IPS DF 6.9 (cell line): ENCODE measurements at regions not wholly inside any gene's neighbourhood (a gene's known extent, or its start where the extent isn't known, plus 50 kb on each side); places are given as distances from the start of the nearest gene placed in this dataset.
"Not testable (repeated sequence)": the region's sequence is repeated elsewhere in the genome, so short reads cannot be mapped to it uniquely, and the experiment has no call there.

Experiments
- DNase-seq: peaks from one replicate; pipeline ENCODE4 v3.0.0-alpha.2; 2013; ENCODE audit warnings: low read depth, low spot score
- H3K27ac ChIP-seq: one replicate; pipeline ENCODE4 v1.5.1; 2013; ENCODE audit warnings: low read length, control low read depth
- H3K27me3 ChIP-seq: 2 replicates; pipeline ENCODE4 v1.6.1; 2013; ENCODE audit warnings: mild to moderate bottlenecking, low read length; ENCODE audit not compliant: control insufficient read depth, insufficient read depth
- H3K36me3 ChIP-seq: 2 replicates; pipeline ENCODE4 v1.6.1; 2013; ENCODE audit warnings: low read length; ENCODE audit not compliant: control insufficient read depth, insufficient read depth
- H3K4me1 ChIP-seq: 2 replicates; pipeline ENCODE4 v1.6.1; 2013; ENCODE audit warnings: low read length; ENCODE audit not compliant: control insufficient read depth, insufficient read depth
- H3K4me3 ChIP-seq: 2 replicates; pipeline ENCODE4 v1.5.1; 2013; ENCODE audit warnings: mild to moderate bottlenecking, low read length
- H3K9me3 ChIP-seq: 2 replicates; pipeline ENCODE4 v1.6.1; 2013; ENCODE audit warnings: low read length, inconsistent platforms; ENCODE audit not compliant: control insufficient read depth, insufficient read depth
- WGBS: extraction: QIAGEN DNeasy Blood & Tissue Kit; methylation state at CpG from one replicate; pipeline ENCODE4 v1.1.7; 2013; ENCODE audit warnings: mixed read lengths, missing lambda C conversion rate; ENCODE audit not compliant: insufficient read length, insufficient coverage; 5-methylcytosine and 5-hydroxymethylcytosine counted together

- H3K27me3 ChIP-seq: no peaks in the 10 kb centered on the region
- H3K27ac ChIP-seq: no peak overlapping the region
- no peaks in the 10 kb centered on the region for H3K4me1 ChIP-seq
- H3K36me3 ChIP-seq: 0 out of 2 replicates have a peak, but pooled peaks cover 2% of the 10 kb centered on the region
- H3K9me3 ChIP-seq: peaks cover 2% of the 10 kb centered on the region; the same call in 1 of the 2 replicates
- WGBS: no CpG with 5 or more reads among the region's 3 CpGs
- no peak overlapping the region for H3K4me3 ChIP-seq
- DNase-seq: no peak
These were observed 108.1 kb downstream of the ZFAND4 start for GRCh38 chr10:45564303-45564959.

GRCh38 chr10:45561952-45562351 is 110.6 kb downstream of the ZFAND4 start:
- Histone ChIP-seq H3K4me3 (no peak overlapping the region), H3K4me1 (peaks cover 4% of the 10 kb centered on the region; the same call in 1 of the 2 replicates), H3K27me3 (no peaks in the 10 kb centered on the region), H3K9me3 (peaks cover 2% of the 10 kb centered on the region; the same call in 1 of the 2 replicates), H3K27ac (no peak overlapping the region), H3K36me3 (0 out of 2 replicates have a peak, but pooled peaks cover 2% of the 10 kb centered on the region)
- no peak for DNase-seq

GRCh38 chr10:45560262-45560661 is 112.3 kb downstream of the ZFAND4 start:
- DNase-seq: no peak
- Histone ChIP-seq H3K27me3 (no peaks in the 10 kb centered on the region), H3K4me3 (no peak overlapping the region), H3K27ac (no peak overlapping the region), H3K4me1 (peaks cover 4% of the 10 kb centered on the region; the same call in 1 of the 2 replicates), H3K9me3 (peaks cover 2% of the 10 kb centered on the region; the same call in 1 of the 2 replicates), H3K36me3 (0 out of 2 replicates have a peak, but pooled peaks cover 2% of the 10 kb centered on the region)
- WGBS: no CpG with 5 or more reads among the region's 10 CpGs

GRCh38 chr10:45558425-45558824 is 114.1 kb downstream of the ZFAND4 start:
- 0 out of 2 replicates have a peak, but pooled peaks cover 2% of the 10 kb centered on the region for H3K36me3 ChIP-seq
- H3K9me3 ChIP-seq: peaks cover 2% of the 10 kb centered on the region; the same call in 1 of the 2 replicates
- H3K4me3 ChIP-seq: no peak overlapping the region
- WGBS: no CpG with 5 or more reads among the region's 7 CpGs
- no peak for DNase-seq
- H3K27me3 ChIP-seq: no peaks in the 10 kb centered on the region
- H3K4me1 ChIP-seq: peaks cover 4% of the 10 kb centered on the region; the same call in 1 of the 2 replicates
- no peak overlapping the region for H3K27ac ChIP-seq

GRCh38 chr10:45557275-45557905 is 115.2 kb downstream of the ZFAND4 start:
- Histone ChIP-seq H3K27ac (no peak overlapping the region), H3K27me3 (no peaks in the 10 kb centered on the region), H3K9me3 (peaks cover 2% of the 10 kb centered on the region; the same call in 1 of the 2 replicates), H3K4me3 (no peak overlapping the region), H3K36me3 (0 out of 2 replicates have a peak, but pooled peaks cover 2% of the 10 kb centered on the region), H3K4me1 (peaks cover 4% of the 10 kb centered on the region; the same call in 1 of the 2 replicates)
- peak; percentile 13 for DNase-seq
- WGBS: no CpG with 5 or more reads among the region's 9 CpGs

- H3K4me3 ChIP-seq: no peak overlapping the region
- no peak for DNase-seq
- H3K36me3 ChIP-seq: 0 out of 2 replicates have a peak, but pooled peaks cover 2% of the 10 kb centered on the region
- no peaks in the 10 kb centered on the region for H3K27me3 ChIP-seq
- H3K9me3 ChIP-seq: peaks cover 2% of the 10 kb centered on the region; the same call in 1 of the 2 replicates
- no peak overlapping the region for H3K27ac ChIP-seq
- H3K4me1 ChIP-seq: peaks cover 4% of the 10 kb centered on the region; the same call in 1 of the 2 replicates
- no CpG with 5 or more reads among the region's 3 CpGs for WGBS
These were observed 116.8 kb downstream of the ZFAND4 start for GRCh38 chr10:45555795-45556194.

GRCh38 chr10:45555332-45555731 is 117.2 kb downstream of the ZFAND4 start:
- H3K9me3 ChIP-seq: not testable (repeated sequence)

GRCh38 chr10:45553613-45554012 is 119.0 kb downstream of the ZFAND4 start:
- H3K27me3 ChIP-seq: no peaks in the 10 kb centered on the region
- H3K36me3 ChIP-seq: no peaks in the 10 kb centered on the region
- no CpG with 5 or more reads among the region's 2 CpGs for WGBS

More at GRCh38 chr10:45555332-45555731, 117.2 kb downstream of the ZFAND4 start:
- not testable (repeated sequence) for H3K27ac ChIP-seq, H3K4me1 ChIP-seq, H3K36me3 ChIP-seq, DNase-seq, H3K4me3 ChIP-seq, H3K27me3 ChIP-seq
- no CpG with 5 or more reads among the region's 5 CpGs for WGBS

GRCh38 chr10:45553155-45553554 is 119.4 kb downstream of the ZFAND4 start:
- Histone ChIP-seq H3K4me3 (no peak overlapping the region), H3K27me3 (no peaks in the 10 kb centered on the region), H3K27ac (no peak overlapping the region), H3K9me3 (no peaks in the 10 kb centered on the region), H3K4me1 (0 out of 2 replicates have a peak, but pooled peaks cover 1% of the 10 kb centered on the region), H3K36me3 (no peaks in the 10 kb centered on the region)
- WGBS: no CpG with 5 or more reads among the region's 1 CpG
- no peak for DNase-seq

More at GRCh38 chr10:45553613-45554012, 119.0 kb downstream of the ZFAND4 start:
- Histone ChIP-seq H3K4me1 (peaks cover 4% of the 10 kb centered on the region; the same call in 1 of the 2 replicates), H3K4me3 (no peak overlapping the region), H3K9me3 (no peaks in the 10 kb centered on the region), H3K27ac (no peak overlapping the region)
- no peak for DNase-seq

GRCh38 chr10:45552476-45552875 is 120.1 kb downstream of the ZFAND4 start:
- no peak for DNase-seq
- WGBS: no CpG with 5 or more reads among the region's 5 CpGs
- H3K4me3 ChIP-seq: no peak overlapping the region
- no peak overlapping the region for H3K27ac ChIP-seq
- H3K27me3 ChIP-seq: no peaks in the 10 kb centered on the region
- no peaks in the 10 kb centered on the region for H3K9me3 ChIP-seq
- H3K4me1 ChIP-seq: 0 out of 2 replicates have a peak, but pooled peaks cover 1% of the 10 kb centered on the region
- H3K36me3 ChIP-seq: no peaks in the 10 kb centered on the region
